ENCODE measurements at regions not wholly inside any gene's neighbourhood (a gene's known extent, or its start where the extent isn't known, plus 50 kb on each side); places are given as distances from the start of the nearest gene placed in this dataset.

DNA sequence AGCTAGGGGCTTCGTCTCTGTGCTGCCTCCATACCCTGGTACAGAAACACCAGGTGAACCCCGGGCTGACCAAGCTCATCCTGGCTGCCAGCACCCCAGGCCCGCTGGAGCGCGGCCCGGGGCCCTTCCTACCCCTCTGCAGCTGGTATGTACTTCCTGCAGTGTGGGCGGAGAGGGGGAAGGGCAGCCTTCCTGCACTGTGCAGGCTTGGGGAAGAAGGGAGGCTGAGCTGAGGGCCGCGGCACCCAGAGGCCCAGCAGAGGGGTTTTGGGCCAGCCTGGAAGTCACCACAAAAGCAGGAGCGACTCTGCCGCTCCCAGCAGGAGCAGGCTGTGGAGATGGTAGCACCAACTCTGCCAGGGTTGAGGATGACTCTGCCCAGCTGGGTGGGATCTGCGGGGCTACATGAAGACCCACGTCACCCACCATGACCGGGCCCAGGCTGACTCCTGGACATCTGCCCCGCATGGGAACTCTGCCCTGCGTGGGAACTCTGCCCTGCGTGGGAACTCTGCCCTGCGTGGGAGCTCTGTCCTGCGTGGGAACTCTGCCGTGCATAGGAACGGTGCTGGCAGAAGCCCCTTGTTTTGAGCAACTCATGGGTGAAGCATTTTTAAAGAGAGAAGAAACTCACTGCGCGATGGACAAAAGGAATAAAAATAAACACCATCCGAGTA, 273.3 kb downstream of the NDUFA10 start:
- H3K4me1 Mint-ChIP-seq = peaks cover 11 to 22% (median 15%) of the 10 kb centered on the region in 3 donors
- ATAC-seq (ENCODE audit: low read depth in 2 of 2) (peak; percentile 71 to 79), DNase-seq (peak; percentile 4)
- peak overlapping the region in 4 of 8 donors; percentile 29 to 46 (median 34) for H3K4me3 Mint-ChIP-seq
- H3K27ac Mint-ChIP-seq = peak overlapping the region in 1 of 6 donors; percentile 62
- peaks cover 0 to 7% (median 0%) of the 10 kb centered on the region in 7 donors for H3K9me3 Mint-ChIP-seq
- H3K27me3 Mint-ChIP-seq = peaks cover 7 to 16% (median 12%) of the 10 kb centered on the region in 3 donors
- H3K36me3 Mint-ChIP-seq = no peaks in the 10 kb centered on the region

DNA sequence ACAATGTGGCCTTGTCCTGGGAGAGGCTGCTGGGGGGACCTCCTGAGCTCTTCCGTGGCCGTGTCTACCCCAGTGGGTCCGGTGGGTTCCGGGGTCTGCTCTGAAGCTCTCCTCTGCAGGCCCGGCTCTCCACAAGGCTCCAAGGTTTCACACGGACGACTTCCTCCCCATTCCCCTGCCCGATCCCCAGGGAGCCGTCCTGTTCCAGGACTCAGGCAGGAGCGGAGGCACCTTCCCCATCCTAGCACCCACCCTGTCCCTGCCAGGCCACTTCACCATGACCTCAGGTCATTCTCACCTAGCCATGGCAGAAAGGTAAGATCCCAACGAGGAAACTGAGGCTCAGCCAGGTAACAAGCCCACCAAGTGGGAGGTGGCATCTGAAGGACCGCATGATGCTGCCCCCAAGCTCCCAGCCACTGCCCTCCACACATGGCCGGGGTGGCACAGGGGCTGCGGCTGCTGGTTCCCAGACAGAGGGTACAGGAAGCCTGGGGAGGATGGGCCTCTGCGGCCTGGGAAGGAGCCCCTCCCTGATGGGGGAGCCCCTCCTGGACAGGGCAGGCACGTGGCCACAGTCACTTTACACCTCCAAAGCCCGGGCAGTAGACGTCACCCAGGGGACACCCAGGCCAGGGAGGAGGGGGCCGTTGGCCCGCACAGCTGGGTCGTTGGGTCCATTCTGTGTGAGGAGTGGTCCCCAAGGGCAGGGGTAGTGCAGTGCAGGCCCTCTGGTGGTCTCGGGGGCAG, 274.0 kb downstream of the NDUFA10 start:
- no peak for ATAC-seq (ENCODE audit: low read depth in 2 of 2)
- H3K4me1 Mint-ChIP-seq = peaks cover 10 to 22% (median 13%) of the 10 kb centered on the region in 3 donors
- H3K9me3 Mint-ChIP-seq = peaks cover 0 to 7% (median 0%) of the 10 kb centered on the region in 7 donors
- H3K27me3 Mint-ChIP-seq = peaks cover 7 to 15% (median 12%) of the 10 kb centered on the region in 3 donors
- peak overlapping the region in 4 of 8 donors; percentile 4 to 40 (median 32) for H3K4me3 Mint-ChIP-seq
- H3K27ac Mint-ChIP-seq = no peak overlapping the region
- H3K36me3 Mint-ChIP-seq = no peaks in the 10 kb centered on the region
- DNase-seq = no peak

DNA sequence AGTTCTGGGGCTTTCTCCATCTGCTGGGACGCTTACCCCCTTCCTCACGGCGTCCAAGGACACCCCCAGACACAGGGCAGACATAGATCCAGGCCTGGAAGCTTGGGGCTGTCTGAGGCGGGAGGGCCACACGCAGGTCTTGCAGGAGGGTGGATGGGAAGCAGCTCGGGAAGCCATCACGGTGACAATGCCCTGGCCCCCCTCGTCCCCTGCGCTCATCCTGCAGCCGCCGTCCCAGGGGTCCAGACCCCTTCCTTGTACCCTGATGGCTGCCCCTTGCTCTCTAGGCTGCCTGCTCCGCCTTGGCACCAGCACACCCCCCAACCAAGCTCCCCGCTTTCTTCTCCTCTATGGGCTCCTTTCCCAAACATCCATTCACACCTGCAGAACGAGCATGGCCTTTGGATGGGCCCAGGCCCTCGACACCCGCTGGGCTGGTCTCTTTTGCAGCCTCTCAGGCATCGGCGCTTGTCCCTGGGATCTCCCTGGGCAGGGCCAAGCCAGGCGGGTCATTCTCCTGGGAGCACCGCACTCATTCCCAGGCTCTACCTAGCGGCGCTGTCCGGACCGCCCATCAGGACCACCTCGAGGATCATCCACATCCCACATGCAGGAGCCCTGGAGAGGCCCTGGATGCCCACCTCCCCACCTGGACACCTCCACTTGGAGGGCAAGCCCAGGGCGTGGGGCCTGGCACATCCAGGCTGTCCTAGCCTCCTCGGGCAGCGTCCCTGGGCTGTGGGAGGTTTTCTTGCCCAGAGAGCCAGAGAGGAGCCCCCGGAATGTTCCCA, 274.9 kb downstream of the NDUFA10 start:
- Mint-ChIP-seq H3K36me3 (no peaks in the 10 kb centered on the region), H3K27ac (no peak overlapping the region), H3K9me3 (peaks cover 0 to 7% (median 0%) of the 10 kb centered on the region in 7 donors), H3K4me3 (no peak overlapping the region), H3K4me1 (peaks cover 10 to 22% (median 13%) of the 10 kb centered on the region in 3 donors), H3K27me3 (peaks cover 3 to 15% (median 11%) of the 10 kb centered on the region in 3 donors)
- ATAC-seq (ENCODE audit: low read depth in 2 of 2) (no peak), DNase-seq (no peak)

DNA sequence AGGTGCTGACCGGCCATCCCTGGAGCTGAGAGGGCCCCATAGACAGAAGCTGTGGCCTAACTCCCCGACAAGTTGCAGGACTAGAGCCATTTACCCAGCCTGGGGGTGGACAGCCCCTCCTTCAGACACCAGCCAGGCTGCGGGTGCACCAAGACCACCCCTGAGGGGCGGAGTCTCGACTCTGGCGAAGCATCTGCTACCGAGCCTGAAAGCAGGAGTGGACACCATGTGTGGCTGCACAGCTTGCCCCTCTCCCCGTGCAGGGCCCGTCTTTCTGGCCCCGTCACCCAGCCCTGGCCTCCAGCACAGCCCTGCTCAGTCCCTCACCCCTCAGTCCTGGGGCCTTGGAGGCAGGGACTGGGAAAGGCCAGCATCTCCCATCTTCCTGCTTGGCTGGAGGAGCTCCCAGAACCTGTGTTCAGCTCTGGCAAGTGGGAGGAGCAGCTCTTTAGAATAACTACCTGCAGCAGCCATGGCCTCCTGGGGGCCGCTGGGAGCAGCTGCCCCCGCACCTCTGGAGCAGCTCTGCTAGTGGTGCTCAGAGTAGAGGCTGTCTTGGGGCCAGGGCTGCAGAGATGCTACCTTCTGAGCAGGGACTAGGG, 275.8 kb downstream of the NDUFA10 start:
- peaks cover 0 to under 1% (median 0%) of the 10 kb centered on the region in 7 donors for H3K9me3 Mint-ChIP-seq
- no peak overlapping the region for H3K27ac Mint-ChIP-seq
- no peaks in the 10 kb centered on the region for H3K36me3 Mint-ChIP-seq
- peaks cover 10 to 22% (median 13%) of the 10 kb centered on the region in 3 donors for H3K4me1 Mint-ChIP-seq
- DNase-seq (no peak), ATAC-seq (ENCODE audit: low read depth in 2 of 2) (no peak)
- peaks cover 3 to 8% (median 3%) of the 10 kb centered on the region in 3 donors for H3K27me3 Mint-ChIP-seq
- H3K4me3 Mint-ChIP-seq = no peak overlapping the region

DNA sequence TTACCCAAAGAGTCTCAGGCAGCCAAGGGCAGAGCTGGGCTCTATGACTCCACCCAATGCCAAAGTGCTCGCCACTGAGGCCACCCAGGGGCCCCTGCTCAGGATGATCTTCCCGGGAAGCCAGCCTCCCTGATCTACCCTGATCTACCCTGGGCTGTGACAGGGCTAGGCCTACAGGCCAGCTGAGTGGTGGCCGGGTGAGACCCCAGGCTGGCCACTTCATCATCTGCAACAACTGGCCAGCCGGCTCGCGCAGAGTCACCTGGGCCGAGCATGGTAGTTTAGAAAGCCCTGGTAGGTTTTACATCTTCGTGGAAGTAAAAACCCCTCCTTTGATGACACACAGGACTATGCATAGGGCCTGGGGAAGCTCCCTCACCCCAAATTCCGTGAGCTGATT, 276.3 kb downstream of the NDUFA10 start:
- no peaks in the 10 kb centered on the region for H3K9me3 Mint-ChIP-seq
- peaks cover 9 to 22% (median 13%) of the 10 kb centered on the region in 3 donors for H3K4me1 Mint-ChIP-seq
- no peak overlapping the region for H3K27ac Mint-ChIP-seq
- no peak overlapping the region for H3K4me3 Mint-ChIP-seq
- DNase-seq (no peak), ATAC-seq (ENCODE audit: low read depth in 2 of 2) (no peak)
- no peaks in the 10 kb centered on the region for H3K36me3 Mint-ChIP-seq
- peaks cover 0 to 5% (median 3%) of the 10 kb centered on the region in 3 donors for H3K27me3 Mint-ChIP-seq

DNA sequence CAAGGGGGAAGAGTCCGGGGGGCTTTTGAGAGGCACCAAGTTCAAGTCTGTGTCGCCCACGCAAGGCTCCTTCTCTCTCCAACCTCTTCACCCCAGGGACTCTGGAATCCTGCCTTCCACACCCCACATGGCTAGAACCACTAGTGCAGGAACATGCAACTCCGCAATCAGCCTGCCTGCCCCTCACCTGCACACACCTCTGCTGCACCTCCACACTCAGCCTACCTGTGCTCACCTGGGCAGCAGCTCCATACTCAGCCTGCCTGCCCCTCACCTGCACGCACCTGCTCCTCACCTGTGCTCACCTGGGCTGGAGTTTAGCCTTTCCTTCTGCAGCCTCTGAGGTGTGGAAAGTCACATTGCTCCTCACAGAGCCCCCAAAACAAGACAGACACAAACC, 277.4 kb downstream of the NDUFA10 start:
- Mint-ChIP-seq H3K9me3 (no peaks in the 10 kb centered on the region), H3K4me3 (no peak overlapping the region), H3K4me1 (peaks cover 6 to 22% (median 13%) of the 10 kb centered on the region in 3 donors), H3K36me3 (no peaks in the 10 kb centered on the region), H3K27me3 (peaks cover 0 to 3% (median 0%) of the 10 kb centered on the region in 3 donors), H3K27ac (no peak overlapping the region)
- ATAC-seq (ENCODE audit: low read depth in 2 of 2) (no peak), DNase-seq (no peak)

DNA sequence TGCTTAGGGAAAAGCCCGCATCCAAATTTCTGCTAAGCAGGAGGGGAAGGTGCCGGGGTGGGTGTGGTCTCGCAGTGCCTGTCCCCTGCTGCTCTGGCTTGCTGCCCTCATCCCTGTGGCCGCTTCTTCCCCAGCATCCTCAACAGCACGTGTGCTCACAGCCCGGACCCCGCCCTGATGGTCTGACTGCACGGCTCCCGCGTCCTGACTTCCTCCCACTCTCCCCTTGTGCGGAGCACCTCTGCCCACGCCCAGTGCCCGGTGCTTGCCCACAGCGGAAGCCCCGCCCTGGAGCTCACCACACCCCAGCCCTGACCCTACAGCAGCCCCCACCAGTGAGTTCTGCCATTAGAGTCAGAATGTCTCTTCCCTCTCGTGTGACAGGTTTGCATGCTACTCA, 277.9 kb downstream of the NDUFA10 start:
- Mint-ChIP-seq H3K27ac (no peak overlapping the region), H3K27me3 (peaks cover 0 to 3% (median 0%) of the 10 kb centered on the region in 3 donors)

DNA sequence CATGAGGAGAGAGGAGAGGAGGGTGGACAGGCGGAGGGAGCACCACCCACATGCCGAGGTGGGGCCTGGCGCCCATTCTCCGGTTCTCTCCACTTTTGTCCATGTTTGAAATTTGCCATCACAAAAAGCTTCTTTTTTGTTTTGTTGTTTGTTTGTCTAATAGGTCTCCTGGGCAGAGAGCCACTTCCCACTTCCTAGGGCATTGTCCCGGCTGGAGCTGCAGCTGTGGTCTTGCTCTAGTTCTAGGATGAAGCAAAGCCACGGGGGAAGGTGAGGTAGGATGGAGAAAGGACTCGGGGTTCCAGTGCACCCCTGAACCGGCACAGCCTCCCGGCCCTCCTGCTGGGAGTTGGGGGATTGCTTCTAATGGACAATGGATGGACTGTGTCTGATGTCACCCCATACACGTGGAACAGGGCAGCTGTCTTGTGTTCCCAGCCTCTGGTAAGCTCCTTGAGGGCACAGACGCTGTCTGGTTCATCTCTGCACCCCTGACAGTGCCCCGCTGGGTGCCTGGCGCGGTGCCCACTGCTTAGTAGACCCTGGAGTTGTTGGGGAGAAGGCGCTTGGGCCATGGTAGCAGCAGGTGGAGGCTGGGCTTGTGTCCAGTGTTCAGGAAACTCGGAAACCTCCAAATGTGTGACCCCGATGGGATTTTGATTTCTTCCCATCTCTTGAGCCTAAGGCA, 278.4 kb downstream of the NDUFA10 start:
- Mint-ChIP-seq H3K27me3 (peaks cover 0 to 3% (median 0%) of the 10 kb centered on the region in 3 donors), H3K36me3 (no peaks in the 10 kb centered on the region), H3K4me3 (peak overlapping the region in 1 of 8 donors; percentile 47), H3K4me1 (peaks cover 2 to 14% (median 7%) of the 10 kb centered on the region in 3 donors), H3K27ac (no peak overlapping the region), H3K9me3 (no peaks in the 10 kb centered on the region)
- no peak for ATAC-seq (ENCODE audit: low read depth in 2 of 2)
- no peak for DNase-seq

More for the DNA sequence above, 277.9 kb downstream of the NDUFA10 start:
- ATAC-seq (ENCODE audit: low read depth in 2 of 2) (no peak), DNase-seq (no peak)
- Mint-ChIP-seq H3K4me3 (no peak overlapping the region), H3K36me3 (no peaks in the 10 kb centered on the region), H3K4me1 (peaks cover 6 to 20% (median 11%) of the 10 kb centered on the region in 3 donors), H3K9me3 (no peaks in the 10 kb centered on the region)

DNA sequence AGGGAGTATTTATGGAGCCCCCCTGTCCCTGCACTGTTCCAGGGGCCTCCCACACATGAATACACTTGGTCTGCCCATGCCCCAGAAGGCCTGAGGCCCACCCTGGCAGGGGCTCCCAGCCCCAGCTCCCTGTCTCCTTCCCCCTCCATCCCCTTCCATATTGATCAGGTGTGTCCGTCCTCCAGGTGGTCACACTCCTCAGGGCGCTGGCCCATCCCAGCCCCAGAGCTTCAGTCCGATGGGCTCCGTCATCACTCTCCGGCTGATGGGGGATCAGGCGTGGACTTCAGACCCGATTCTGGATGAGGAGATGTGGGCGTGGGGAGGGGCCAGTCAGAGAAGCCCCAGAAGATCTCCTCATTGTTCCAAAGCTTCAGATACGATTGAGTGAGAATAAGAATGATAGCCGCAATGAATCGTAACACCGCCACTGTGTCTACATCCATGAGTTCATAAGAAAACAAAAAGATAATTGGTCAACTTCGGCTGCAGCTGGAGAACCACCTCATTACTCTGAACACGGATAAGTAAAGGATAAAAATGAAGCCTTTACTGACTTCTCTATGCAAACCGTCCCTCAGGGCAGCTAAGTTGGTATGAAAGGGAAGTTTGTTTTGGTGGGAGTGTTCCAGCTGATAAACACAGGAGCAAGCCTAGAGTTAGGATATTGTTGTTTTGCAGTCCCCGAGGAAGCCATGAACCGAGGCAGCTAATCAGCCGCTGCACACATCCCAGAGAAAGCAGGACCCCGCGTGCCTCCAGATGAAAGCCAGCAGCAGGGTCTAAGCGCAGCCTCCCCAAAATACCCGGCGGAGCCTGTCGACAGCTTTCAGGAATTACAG, 279.5 kb downstream of the NDUFA10 start:
- Mint-ChIP-seq H3K27ac (peak overlapping the region in 2 of 6 donors; percentile 26 to 58), H3K27me3 (peaks cover 0 to 3% (median 0%) of the 10 kb centered on the region in 3 donors), H3K36me3 (no peaks in the 10 kb centered on the region), H3K4me1 (peaks cover 0 to 10% (median 3%) of the 10 kb centered on the region in 3 donors), H3K4me3 (no peak overlapping the region), H3K9me3 (no peaks in the 10 kb centered on the region)
- no peak for DNase-seq
- ATAC-seq (ENCODE audit: low read depth in 2 of 2) = no peak

DNA sequence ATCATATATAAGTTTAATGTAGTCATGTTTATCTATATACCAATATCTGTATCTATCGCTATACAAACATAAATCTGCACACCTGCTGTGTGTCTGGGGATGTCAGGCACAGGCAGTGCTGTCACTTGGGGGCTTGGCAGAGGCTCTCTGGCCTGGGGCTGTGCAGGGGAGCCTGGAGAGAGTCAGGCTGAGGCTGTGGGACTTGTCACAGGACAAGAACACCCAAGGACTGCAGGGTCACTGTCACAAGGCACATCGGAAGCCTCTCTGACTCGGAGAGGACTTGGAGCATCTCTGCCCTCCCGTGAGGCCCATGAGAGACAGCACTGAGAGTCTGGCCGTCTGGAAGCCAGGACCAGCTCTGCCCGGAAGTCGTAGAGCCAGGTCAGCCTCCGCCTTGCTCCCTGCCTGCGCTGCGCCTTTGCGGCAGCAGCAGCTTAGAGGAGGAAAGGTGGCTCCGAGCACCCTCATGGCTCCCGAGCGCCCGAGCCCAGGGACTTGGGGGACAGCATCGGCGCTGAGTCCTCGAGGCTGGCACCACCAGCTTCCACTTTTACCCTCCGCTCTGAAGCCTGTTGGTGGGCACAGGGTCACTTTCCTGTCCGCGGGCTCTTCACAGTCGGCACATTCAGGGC, 280.3 kb downstream of the NDUFA10 start:
- no peaks in the 10 kb centered on the region for H3K9me3 Mint-ChIP-seq

DNA sequence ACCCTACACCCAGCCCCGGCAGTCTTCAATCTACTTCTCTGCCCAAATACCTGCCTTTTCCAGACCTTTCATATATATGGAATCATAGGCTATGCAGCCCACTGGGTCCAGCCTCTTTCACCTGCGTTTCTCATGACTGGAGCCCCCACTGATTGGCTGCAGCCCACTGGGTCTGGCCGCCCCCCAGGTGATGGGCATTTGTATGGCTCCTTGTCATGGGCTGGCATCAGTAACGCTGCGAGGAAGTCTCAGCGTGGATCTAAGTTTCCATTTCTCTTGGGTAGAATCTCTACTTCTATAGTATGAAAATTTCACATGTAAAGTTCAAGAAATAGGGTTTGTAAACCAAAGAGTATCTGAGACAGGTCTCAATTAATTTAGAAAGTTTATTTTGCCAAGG, 281.9 kb downstream of the NDUFA10 start:
- H3K27ac Mint-ChIP-seq = no peak overlapping the region

More for the DNA sequence above, 280.3 kb downstream of the NDUFA10 start:
- H3K4me1 Mint-ChIP-seq = peaks cover 0 to 10% (median 3%) of the 10 kb centered on the region in 3 donors
- peaks cover 0 to 3% (median 0%) of the 10 kb centered on the region in 3 donors for H3K27me3 Mint-ChIP-seq
- H3K27ac Mint-ChIP-seq = peak overlapping the region in 1 of 6 donors; percentile 26
- no peak for DNase-seq
- ATAC-seq (ENCODE audit: low read depth in 2 of 2) = no peak
- no peaks in the 10 kb centered on the region for H3K36me3 Mint-ChIP-seq
- no peak overlapping the region for H3K4me3 Mint-ChIP-seq

More for the DNA sequence above, 281.9 kb downstream of the NDUFA10 start:
- Mint-ChIP-seq H3K4me3 (no peak overlapping the region), H3K27me3 (peaks cover 0 to 3% (median 0%) of the 10 kb centered on the region in 3 donors), H3K9me3 (no peaks in the 10 kb centered on the region), H3K4me1 (peaks cover 0 to 10% (median 3%) of the 10 kb centered on the region in 3 donors), H3K36me3 (no peaks in the 10 kb centered on the region)
- no peak for ATAC-seq (ENCODE audit: low read depth in 2 of 2)
- no peak for DNase-seq
